OCI-LY3 (cell line): ENCODE measurements at regions not wholly inside any gene's neighbourhood (a gene's known extent, or its start where the extent isn't known, plus 50 kb on each side); places are given as distances from the start of the nearest gene placed in this dataset.

Experiments
- H2AFZ ChIP-seq: fragments of 200-600, 300-600 bp; shearing (Covaris generic); 2 replicates; pipeline ENCODE4 v1.6.0; 2014; ENCODE audit warnings: antibody characterized with exemption, low read depth, low read length
- H3K27ac ChIP-seq: fragments of 200-600, 300-600 bp; sonication (generic); 2 replicates; pipeline ENCODE4 v1.5.1; 2014; ENCODE audit warnings: mild to moderate bottlenecking, low read length, moderate library complexity, mixed read lengths
- H3K27me3 ChIP-seq: fragments of 200-600, 300-600 bp; sonication (generic); 2 replicates; pipeline ENCODE4 v1.6.1; 2014; ENCODE audit warnings: low read depth, low read length, mixed read lengths
- H3K36me3 ChIP-seq: fragments of 200-600, 300-600 bp; sonication (generic); replicated peaks from 2 replicates; pipeline ENCODE3; 2014; ENCODE audit warnings: low read depth, low read length, mixed read lengths
- H3K4me1 ChIP-seq: fragments of 300-600, 200-600 bp; sonication (generic); 2 replicates; pipeline ENCODE4 v1.6.1; 2014; ENCODE audit warnings: low read length, mixed read lengths
- H3K4me2 ChIP-seq: fragments of 200-600, 300-600 bp; sonication (generic); 2 replicates; pipeline ENCODE4 v1.6.1; 2014; ENCODE audit warnings: low read length, mixed read lengths
- H3K4me3 ChIP-seq: fragments of 300-600, 200-600 bp; sonication (generic); 2 replicates; pipeline ENCODE4 v1.5.1; 2014; ENCODE audit warnings: antibody characterized with exemption, mild to moderate bottlenecking, low read length, moderate library complexity
- H3K79me2 ChIP-seq: fragments of 300-600, 200-600 bp; shearing (Covaris generic); 2 replicates; pipeline ENCODE4 v1.6.1; 2014; ENCODE audit warnings: mild to moderate bottlenecking, low read length, mixed read lengths
- H3K9ac ChIP-seq: fragments of 300-600, 200-600 bp; shearing (Covaris generic); 2 replicates; pipeline ENCODE4 v1.6.0; 2014; ENCODE audit warnings: mild to moderate bottlenecking, low read length, moderate library complexity
- H3K9me3 ChIP-seq: fragments of 200-600, 300-600 bp; shearing (Covaris generic); 2 replicates; pipeline ENCODE4 v1.6.1; 2014; ENCODE audit warnings: low read length, mixed read lengths; ENCODE audit not compliant: insufficient read depth
- H4K20me1 ChIP-seq: fragments of 200-600, 300-600 bp; sonication (generic); 2 replicates; pipeline ENCODE4 v1.6.1; 2016; ENCODE audit warnings: low read length, mixed read lengths; ENCODE audit not compliant: insufficient read depth
- EZH2phosphoT487 ChIP-seq: fragments of 200-600 bp; shearing (Covaris generic); IDR thresholded peaks from 2 replicates; pipeline ENCODE4 v1.6.1; 2018; ENCODE audit warnings: antibody characterized with exemption, mixed run types, low read depth
- TF ChIP-seq, protein P1 (sequence below): fragments of 200-600, 300-600 bp; sonication (generic); IDR thresholded peaks from 2 replicates; pipeline ENCODE4 v1.5.1; 2014; ENCODE audit warnings: antibody characterized with exemption, low read length, low read depth

DNA sequence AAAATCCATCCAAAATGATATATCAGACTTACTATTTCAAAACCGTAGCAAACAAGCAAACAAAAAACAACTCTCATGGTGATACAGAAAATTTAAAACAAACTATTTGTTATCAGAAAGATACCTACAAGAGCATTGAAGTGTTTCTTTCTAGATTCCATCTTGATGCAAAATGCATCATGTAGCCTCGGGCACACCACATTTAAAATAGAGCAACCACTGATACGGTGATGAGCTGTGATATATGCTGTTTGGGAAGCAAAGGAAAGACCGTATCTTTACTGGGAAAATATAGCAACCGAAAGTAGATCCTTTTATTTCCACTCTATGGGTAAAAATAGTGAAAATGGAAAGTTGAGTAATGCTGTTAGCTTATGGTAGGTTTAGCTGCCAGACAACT is 892.0 kb downstream of the GATA3 start:
- no peak overlapping the region for H2AFZ ChIP-seq
- H3K27ac ChIP-seq: no peak overlapping the region
- no peak overlapping the region for H3K9ac ChIP-seq
- no peaks in the 10 kb centered on the region for H3K27me3 ChIP-seq
- H3K4me2 ChIP-seq: no peak overlapping the region
- TF ChIP-seq EZH2phosphoT487: no peak
- TF ChIP-seq, protein P1, sequence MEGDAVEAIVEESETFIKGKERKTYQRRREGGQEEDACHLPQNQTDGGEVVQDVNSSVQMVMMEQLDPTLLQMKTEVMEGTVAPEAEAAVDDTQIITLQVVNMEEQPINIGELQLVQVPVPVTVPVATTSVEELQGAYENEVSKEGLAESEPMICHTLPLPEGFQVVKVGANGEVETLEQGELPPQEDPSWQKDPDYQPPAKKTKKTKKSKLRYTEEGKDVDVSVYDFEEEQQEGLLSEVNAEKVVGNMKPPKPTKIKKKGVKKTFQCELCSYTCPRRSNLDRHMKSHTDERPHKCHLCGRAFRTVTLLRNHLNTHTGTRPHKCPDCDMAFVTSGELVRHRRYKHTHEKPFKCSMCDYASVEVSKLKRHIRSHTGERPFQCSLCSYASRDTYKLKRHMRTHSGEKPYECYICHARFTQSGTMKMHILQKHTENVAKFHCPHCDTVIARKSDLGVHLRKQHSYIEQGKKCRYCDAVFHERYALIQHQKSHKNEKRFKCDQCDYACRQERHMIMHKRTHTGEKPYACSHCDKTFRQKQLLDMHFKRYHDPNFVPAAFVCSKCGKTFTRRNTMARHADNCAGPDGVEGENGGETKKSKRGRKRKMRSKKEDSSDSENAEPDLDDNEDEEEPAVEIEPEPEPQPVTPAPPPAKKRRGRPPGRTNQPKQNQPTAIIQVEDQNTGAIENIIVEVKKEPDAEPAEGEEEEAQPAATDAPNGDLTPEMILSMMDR: no peak
- no peaks in the 10 kb centered on the region for H3K79me2 ChIP-seq
- H3K9me3 ChIP-seq: no peaks in the 10 kb centered on the region
- no peak overlapping the region for H3K4me3 ChIP-seq
- no peaks in the 10 kb centered on the region for H3K4me1 ChIP-seq
- H3K36me3 ChIP-seq: no peaks in the 10 kb centered on the region
- H4K20me1 ChIP-seq: no peaks in the 10 kb centered on the region

DNA sequence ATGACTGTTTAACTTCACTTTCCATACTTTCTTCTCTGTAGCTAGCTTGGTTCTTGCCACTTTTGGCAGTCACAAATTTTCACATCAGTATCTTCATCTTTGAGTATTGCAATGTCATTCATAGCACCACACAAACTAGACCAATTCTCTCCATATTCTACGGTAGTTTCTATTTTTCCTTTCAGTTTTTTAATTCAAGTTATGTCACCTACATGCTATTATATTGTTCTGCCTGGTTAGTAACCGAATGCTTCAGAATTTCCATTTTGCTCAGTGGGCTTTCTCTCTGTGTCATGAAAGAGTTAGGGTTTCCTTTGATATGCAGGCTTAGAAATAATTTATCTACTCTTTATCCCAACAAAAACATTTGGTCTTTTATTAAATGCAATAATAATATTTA is 896.5 kb downstream of the GATA3 start:
- no peak overlapping the region for H2AFZ ChIP-seq
- no peaks in the 10 kb centered on the region for H3K4me1 ChIP-seq
- no peak overlapping the region for H3K27ac ChIP-seq
- no peaks in the 10 kb centered on the region for H3K36me3 ChIP-seq
- TF ChIP-seq, protein P1: no peak
- no peak for TF ChIP-seq EZH2phosphoT487
- H3K9me3 ChIP-seq: no peaks in the 10 kb centered on the region
- H3K79me2 ChIP-seq: no peaks in the 10 kb centered on the region
- no peak overlapping the region for H3K4me3 ChIP-seq
- no peak overlapping the region for H3K4me2 ChIP-seq
- no peaks in the 10 kb centered on the region for H4K20me1 ChIP-seq
- H3K27me3 ChIP-seq: no peaks in the 10 kb centered on the region
- H3K9ac ChIP-seq: no peak overlapping the region

DNA sequence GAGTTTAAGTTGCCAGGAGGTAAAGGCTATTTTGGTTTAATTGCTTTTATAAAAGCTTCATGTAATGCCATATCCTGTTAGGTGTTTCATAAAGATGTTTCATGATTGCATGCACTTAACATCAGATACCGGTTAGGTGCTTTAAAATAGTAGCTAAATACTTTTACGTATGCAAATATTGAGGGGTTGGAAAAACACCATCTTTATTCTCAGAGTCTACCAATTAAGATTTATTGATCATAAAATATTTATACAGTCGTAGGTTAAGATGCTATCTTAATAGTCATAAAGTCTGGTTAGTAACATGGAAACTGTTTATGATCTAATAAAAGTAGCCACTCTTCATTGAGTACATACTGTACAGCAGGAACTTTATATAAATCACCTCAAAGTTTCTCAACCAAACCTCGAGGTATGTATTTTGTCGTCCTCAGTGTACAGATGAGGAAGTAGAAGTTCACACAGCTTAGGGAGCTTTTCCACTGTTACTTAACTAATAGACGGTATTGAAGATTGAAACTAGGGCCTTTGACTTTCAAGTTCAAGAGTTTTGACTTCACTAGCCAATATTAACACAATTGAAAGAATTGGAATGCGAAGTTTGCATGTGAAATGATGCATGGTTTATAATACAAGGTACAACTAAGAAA is 897.1 kb downstream of the GATA3 start:
- no peaks in the 10 kb centered on the region for H3K4me1 ChIP-seq
- no peak overlapping the region for H3K27ac ChIP-seq
- no peaks in the 10 kb centered on the region for H4K20me1 ChIP-seq
- no peak overlapping the region for H3K4me3 ChIP-seq
- TF ChIP-seq EZH2phosphoT487: no peak
- H3K4me2 ChIP-seq: no peak overlapping the region
- H3K79me2 ChIP-seq: no peaks in the 10 kb centered on the region
- no peak overlapping the region for H3K9ac ChIP-seq
- H2AFZ ChIP-seq: no peak overlapping the region
- H3K36me3 ChIP-seq: no peaks in the 10 kb centered on the region
- no peaks in the 10 kb centered on the region for H3K27me3 ChIP-seq
- no peaks in the 10 kb centered on the region for H3K9me3 ChIP-seq

DNA sequence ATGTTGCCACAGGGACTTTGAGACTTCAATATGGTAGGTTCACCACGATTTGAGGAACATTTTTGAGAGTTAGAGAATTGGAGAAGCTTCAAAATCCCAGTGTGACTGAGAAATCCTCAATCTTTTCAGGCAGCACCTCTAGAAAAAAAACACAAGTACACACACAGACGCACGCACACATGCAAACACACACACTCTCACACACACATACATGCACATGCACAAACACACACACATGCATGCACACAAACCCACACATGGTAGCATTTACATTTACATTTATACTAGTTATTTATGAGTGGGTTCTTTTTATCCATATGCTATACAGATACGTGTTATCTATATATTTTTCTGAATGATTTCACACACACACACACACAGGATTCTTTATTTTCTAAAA is 901.9 kb downstream of the GATA3 start:
- no peaks in the 10 kb centered on the region for H3K9me3 ChIP-seq
- H3K79me2 ChIP-seq: no peaks in the 10 kb centered on the region
- TF ChIP-seq, protein P1: no peak
- TF ChIP-seq EZH2phosphoT487: no peak
- no peak overlapping the region for H3K4me2 ChIP-seq
- no peak overlapping the region for H3K27ac ChIP-seq
- no peaks in the 10 kb centered on the region for H3K27me3 ChIP-seq
- no peak overlapping the region for H3K9ac ChIP-seq
- no peak overlapping the region for H2AFZ ChIP-seq
- H3K4me1 ChIP-seq: no peaks in the 10 kb centered on the region
- H4K20me1 ChIP-seq: no peaks in the 10 kb centered on the region
- no peak overlapping the region for H3K4me3 ChIP-seq
- H3K36me3 ChIP-seq: no peaks in the 10 kb centered on the region
